NCI-H1417 (cell line): ENCODE measurements at regions not wholly inside any gene's neighbourhood (a gene's known extent, or its start where the extent isn't known, plus 50 kb on each side); places are given as distances from the start of the nearest gene placed in this dataset.

ENCODE experiments used
- DNase-seq, 3 experiments: peaks; one replicate each; lab custom pipeline; 2025; lab: John Stamatoyannopoulos, UW

- no peak for DNase-seq
Observed at GRCh38 chr14:26995301-26995700, 397.5 kb upstream of the NOVA1 start.

DNA sequence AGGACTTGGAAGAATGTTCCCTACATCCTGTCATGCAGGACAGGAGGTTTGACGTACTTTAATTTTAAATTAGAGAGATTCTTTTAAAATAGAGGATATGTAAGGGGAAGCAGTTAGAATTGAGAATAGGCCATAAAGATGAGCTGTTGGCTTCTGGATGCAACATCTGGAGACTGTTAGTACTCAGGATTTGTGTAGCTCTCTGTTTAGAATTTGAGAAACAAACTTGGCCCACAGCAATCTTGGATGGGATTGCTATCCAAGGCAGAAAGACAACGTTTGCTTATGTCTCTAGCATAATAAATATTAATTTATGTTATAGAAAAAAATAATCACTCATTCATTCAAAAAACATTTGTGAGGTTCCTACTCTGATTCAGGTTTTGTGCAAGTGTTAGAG is 398.4 kb upstream of the NOVA1 start:
- DNase-seq = no peak

DNA sequence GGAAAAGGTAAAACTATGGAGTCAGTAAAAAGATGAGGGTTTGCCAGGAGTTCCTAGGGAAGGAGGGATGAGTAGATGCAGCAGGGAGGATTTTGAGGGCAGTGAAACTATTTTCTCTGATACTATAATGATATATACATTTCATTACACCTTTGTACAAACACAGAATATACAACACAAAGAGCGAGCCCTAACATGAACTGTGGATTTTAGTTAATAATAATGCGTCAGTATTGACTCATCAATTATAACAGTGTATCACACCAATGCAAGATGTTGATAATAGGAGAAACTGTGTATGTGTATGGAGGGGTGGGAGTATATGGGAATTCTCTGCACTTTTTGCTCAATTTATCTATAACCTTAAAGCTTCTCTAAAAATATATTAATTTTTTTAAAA is 404.3 kb upstream of the NOVA1 start:
- no peak for DNase-seq

GRCh38 chr14:27006570-27006969 is 408.7 kb upstream of the NOVA1 start:
- DNase-seq = no peak

DNA sequence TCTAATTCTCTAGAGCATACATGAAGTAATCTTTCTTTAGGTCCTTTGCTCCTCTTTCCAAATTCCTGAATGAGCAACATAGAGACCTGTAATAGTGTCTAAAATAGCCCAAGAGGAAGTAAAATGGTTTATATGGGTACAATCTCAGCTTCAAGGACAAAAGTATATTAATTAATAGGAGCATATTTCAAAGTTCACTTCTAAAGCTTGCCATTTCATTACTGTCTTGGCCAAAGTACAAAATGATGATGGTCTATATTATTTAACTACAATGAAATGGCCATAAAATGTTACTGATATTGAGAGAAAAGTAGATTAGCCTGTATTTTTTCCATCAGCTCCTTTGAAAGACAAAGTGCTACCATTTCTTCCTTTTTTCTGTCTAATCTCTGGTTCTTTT is 410.4 kb upstream of the NOVA1 start:
- no peak for DNase-seq

- DNase-seq = no peak
Observed at GRCh38 chr14:27012641-27013040, 414.8 kb upstream of the NOVA1 start.

DNA sequence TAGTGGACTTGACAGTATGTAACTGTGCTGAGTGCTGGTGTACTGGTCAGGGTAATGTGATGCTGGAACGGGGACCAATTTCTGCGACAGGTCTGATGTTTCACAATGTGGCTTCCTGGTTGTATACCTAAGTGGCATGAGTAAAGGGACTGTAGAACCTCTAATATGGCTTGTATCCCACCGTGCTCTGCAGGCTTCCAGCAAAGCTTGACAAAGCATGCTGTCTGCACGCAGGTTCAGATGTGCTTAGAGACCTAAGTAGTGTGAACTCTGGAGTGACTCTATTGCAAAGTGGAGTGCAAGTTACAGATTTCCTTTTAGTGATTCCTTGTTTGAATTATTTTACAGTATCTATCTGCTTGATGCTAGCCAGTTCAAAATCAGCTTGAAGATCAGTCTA is 415.8 kb upstream of the NOVA1 start:
- DNase-seq = no peak

- DNase-seq = no peak
Observed at GRCh38 chr14:27015065-27015464, 417.2 kb upstream of the NOVA1 start.

- DNase-seq = no peak
Observed at GRCh38 chr14:27025648-27026047, 427.8 kb upstream of the NOVA1 start.

- no peak for DNase-seq
Observed at GRCh38 chr14:27026097-27026496, 428.3 kb upstream of the NOVA1 start.

DNA sequence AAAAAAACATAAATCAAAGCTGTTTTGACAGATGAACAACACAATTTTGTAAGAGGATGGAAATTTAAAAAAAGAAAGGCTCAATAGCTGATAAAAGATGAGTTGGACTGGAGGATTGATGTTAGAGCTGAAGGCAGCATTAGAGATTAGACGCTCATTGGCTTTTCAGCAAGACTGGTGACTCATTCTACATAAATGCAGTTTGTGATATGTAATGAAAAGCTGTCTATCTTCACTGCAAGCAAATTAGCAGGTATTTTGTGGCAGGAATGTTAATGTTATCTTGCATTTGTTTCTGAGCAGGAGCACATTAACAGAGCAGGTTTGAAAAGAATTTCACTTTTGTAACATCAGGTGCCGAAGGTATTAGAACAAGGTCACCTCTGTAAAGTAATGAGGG is 442.7 kb upstream of the NOVA1 start:
- DNase-seq = peak in 1 of 3 experiments; percentile 37

DNA sequence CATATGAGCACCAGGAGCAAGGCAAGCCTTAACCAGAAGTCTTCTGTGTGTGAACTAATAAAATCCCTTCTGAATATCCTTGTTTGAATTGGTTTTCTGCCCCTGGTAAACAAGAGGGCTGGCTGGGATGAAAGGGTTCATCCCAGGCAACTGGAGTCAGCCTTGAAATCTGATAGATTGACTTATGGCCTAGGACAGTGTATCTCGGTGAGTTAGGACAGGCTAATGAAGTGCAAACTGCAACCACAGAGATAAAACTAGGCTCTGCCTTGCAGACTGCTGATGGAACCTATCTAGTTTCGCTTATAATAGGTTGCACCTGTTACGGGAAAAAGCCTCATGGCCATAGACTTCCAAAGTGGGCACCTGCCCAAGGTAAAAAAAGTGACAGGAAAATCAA is 451.9 kb upstream of the NOVA1 start:
- DNase-seq = peak in 2 of 3 experiments; percentile 52 to 71

DNA sequence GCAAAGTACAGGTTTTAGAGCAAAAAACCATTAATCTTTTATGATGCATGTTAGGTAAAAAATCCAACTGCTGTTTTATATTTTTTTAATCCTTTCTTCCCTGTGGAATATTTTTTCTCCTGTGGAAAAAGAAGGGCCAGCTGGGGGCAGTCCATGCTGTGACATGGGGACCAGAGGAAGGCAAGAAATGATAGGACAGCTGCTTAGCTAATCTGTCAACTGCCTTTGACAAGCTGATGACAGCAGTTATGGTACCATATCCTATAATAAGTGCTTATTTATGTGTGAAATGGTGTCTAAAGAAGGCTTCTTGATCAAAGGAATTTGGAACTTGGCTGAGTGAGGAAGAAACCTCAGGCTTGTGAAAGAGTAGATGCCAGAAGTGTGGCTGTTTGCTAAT is 452.4 kb upstream of the NOVA1 start:
- DNase-seq = peak in 1 of 3 experiments; percentile 52

- no peak for DNase-seq
Observed at GRCh38 chr14:27056586-27056985, 458.8 kb upstream of the NOVA1 start.

- DNase-seq = no peak
Observed at GRCh38 chr14:27061299-27061698, 463.5 kb upstream of the NOVA1 start.

DNA sequence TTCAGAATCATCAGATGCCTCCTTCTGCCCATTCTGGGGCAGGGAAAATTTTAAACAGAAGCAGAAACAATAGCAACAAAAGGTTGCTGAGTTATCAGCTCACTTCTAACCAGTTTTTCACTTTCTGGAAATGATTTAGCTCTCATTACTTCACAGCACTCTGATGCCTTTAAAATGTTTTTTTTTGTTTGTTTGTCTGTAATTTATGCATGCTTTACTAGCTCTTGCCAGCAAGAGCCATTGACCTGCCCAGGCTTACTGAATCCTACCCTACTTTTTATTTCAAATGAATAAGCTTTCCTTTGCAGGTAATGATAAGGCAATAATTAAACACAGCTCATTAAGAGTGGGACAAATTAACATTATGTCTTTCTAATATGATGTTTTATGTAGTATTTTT is 466.1 kb upstream of the NOVA1 start:
- DNase-seq = no peak

DNA sequence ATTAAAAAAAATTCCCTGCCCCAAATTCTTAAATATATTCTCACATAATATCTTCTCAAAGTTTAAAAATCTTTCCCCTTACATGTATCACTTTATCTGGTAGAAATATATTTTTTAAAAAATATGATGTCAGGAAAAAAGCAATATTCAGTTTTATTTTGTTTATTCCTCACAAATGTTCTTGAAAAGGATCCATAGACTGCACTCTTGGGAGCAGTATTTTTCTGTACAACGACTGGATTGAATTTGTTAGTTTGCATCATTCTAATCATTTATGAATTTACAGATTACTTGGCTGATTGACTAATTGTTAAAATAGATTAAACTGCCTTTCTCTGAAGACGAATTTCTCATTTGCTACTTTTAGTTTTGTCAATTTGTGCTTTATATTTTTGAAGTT is 468.1 kb upstream of the NOVA1 start:
- DNase-seq = no peak

GRCh38 chr14:27067961-27068360 is 470.1 kb upstream of the NOVA1 start:
- DNase-seq = no peak

GRCh38 chr14:27072589-27072988 is 474.8 kb upstream of the NOVA1 start:
- no peak for DNase-seq

DNA sequence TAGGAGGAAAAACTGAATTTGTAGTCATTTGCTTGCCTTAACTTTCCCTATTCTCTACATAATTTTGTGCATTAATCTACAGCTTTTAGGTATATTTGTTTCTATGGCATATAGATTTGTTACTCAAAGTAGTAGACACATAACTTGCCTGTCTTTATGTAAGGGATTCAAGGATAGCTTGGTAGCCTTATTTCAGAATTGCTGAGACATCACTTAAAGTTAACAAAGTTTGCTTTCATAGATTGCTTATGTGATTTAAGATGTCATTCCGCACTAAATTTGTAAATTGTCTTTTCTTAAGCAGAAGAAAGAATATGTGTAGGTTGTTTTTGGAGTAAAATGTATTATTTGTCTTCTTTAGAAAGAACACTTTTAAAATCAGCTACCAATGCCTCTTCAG is 477.7 kb upstream of the NOVA1 start:
- no peak for DNase-seq

GRCh38 chr14:27077214-27077613 is 479.4 kb upstream of the NOVA1 start:
- DNase-seq = peak in 1 of 3 experiments; percentile 32

DNA sequence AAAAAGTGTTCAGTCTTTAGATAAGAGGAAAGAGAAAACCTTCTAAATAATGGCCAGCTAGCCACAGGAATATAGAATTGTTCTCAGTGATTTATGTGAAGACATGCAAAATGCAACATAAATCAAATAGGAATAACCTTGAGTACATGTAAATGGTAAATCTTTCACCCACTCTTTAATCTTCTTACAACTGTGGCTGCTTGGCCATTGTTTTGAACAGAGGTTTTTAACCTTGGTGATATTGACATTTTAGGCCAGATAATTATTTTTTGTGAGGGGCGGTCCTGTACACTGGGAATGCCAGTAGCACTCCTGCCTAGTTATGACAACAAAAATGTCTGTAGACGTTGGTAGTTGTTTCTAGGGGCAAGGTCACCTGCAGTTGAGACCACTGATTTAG is 479.9 kb upstream of the NOVA1 start:
- DNase-seq = no peak

- no peak for DNase-seq
Observed at GRCh38 chr14:27078191-27078590, 480.4 kb upstream of the NOVA1 start.

DNA sequence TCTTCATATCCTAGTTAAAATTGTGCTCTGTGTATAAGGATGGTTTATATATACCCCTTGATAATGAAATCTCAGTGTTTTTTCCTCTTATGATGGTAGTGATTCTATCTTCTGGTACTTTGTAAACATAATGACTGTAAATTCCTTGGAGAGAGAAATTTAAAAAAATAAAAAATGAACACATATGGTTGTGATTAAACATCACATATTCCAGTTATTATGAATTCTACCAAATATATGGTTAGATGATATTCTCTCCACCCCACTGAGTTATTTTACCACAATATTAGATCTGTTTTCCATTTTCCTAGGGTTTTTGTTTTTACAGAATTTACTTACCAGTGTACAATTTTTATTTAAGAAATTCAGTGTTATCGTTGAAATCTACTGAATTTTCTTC is 481.9 kb upstream of the NOVA1 start:
- DNase-seq = no peak

GRCh38 chr14:27085500-27085899 is 487.7 kb upstream of the NOVA1 start:
- DNase-seq = no peak
